ENCODE measurements at regions not wholly inside any gene's neighbourhood (a gene's known extent, or its start where the extent isn't known, plus 50 kb on each side); places are given as distances from the start of the nearest gene placed in this dataset.

DNA sequence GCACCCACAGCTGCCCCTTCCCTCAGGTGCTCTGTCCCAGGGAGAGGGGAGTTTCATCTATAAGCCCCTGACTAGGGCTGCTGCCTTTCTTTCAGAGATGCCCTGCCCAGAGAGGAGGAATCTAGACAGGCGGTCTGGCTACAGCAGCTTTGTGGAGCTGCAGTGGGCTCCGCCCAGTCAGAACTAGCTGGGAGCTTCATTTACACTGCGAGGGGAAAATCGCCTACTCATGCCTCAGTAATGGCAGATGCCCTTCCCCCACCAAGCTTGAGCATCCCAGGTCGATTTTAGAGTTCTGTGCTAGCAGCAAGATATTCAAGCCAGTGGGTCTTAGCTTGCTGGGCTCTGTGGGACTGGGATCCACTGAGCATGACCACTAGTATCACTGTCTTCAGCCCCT, 181.2 kb upstream of the RARB start:
- intact Hi-C loops (cut with micrococcal nuclease) (no loop called here), dilution Hi-C loops (cut with HindIII; ENCODE audit: low sequenced_read_pairs, unreplicated experiment) (no loop called here), in situ Hi-C loops (cut with MboI; ENCODE audit: low sequenced_read_pairs) (no loop called here)
- Histone ChIP-seq H4K5ac (ENCODE audit: low read depth, low read length) (no peak overlapping the region), H3K23ac (ENCODE audit: low read depth, low read length) (no peak overlapping the region), H3K18ac (ENCODE audit: low read depth, low read length) (no peak overlapping the region), H4K91ac (ENCODE audit: insufficient read depth, low read depth, low read length) (no peak overlapping the region), H3K79me1 (ENCODE audit: low read depth in 1 of 2, low read length in 2 of 2) (no peaks in the 10 kb centered on the region), H3K9me1 (ENCODE audit: insufficient read depth, low read length) (no peaks in the 10 kb centered on the region), H3K36me3 (ENCODE audit: control insufficient read depth, insufficient read depth, low read length) (no peaks in the 10 kb centered on the region), H2AFZ (replicated peaks; ENCODE audit: low read length, poor library complexity) (no peak overlapping the region), H2BK5ac (ENCODE audit: low read depth, low read length, poor library complexity, severe bottlenecking) (no peak overlapping the region), H3K9ac (ENCODE audit: low read depth, low read length) (no peak overlapping the region), H3K56ac (ENCODE audit: extremely low read depth, insufficient read depth, low read length) (no peak overlapping the region), H2BK120ac (ENCODE audit: low read depth, low read length) (no peak overlapping the region), H3K27ac (ENCODE audit: insufficient read depth, low read length) (no peak overlapping the region), H2BK20ac (ENCODE audit: low read depth, low read length) (no peak overlapping the region), H3K4ac (ENCODE audit: low read depth, low read length) (no peak overlapping the region), H2AK9ac (replicated peaks; ENCODE audit: low read depth, low read length, poor library complexity) (no peak overlapping the region), H3K4me2 (ENCODE audit: low read depth, low read length) (no peak overlapping the region), H3K9me3 (ENCODE audit: control insufficient read depth, insufficient read depth, low read length) (peaks cover 11% of the 10 kb centered on the region; the same call in 1 of the 2 replicates), H3K27me3 (ENCODE audit: control insufficient read depth, insufficient read depth, low read length) (no peaks in the 10 kb centered on the region), H3K4me1 (ENCODE audit: control insufficient read depth, insufficient read depth, low read length) (no peaks in the 10 kb centered on the region), H2AK5ac (ENCODE audit: low read depth, low read length) (no peak overlapping the region), H2BK15ac (ENCODE audit: low read depth, low read length) (no peak overlapping the region), H4K8ac (ENCODE audit: low read depth in 2 of 2, low read length in 2 of 2) (no peak overlapping the region), H3K4me3 (ENCODE audit: insufficient read depth, low read depth, low read length) (no peak overlapping the region), H4K20me1 (ENCODE audit: insufficient read depth, low read length) (no peaks in the 10 kb centered on the region), H3K14ac (replicated peaks; ENCODE audit: low read depth, low read length) (no peak overlapping the region)
- ChIA-PET POLR2A (ENCODE audit: unreplicated experiment) (no interaction called here), CTCF (no interaction called here)
- ATAC-seq (ENCODE audit: low read depth) (no peak), DNase-seq (no peak)
- TF ChIP-seq CEBPB (IDR thresholded peaks at IDR 0.05; ENCODE audit: low read depth, low read length) (no peak), SMC3 (IDR thresholded peaks at IDR 0.05; ENCODE audit: low read depth, low read length) (no peak), MAZ (IDR thresholded peaks at IDR 0.05; ENCODE audit: borderline replicate concordance, low read depth, low read length) (no peak), ELK1 (IDR thresholded peaks at IDR 0.05; ENCODE audit: borderline replicate concordance, low read depth, low read length) (no peak), RFX5 (IDR thresholded peaks at IDR 0.05; ENCODE audit: low read depth, low read length) (no peak), RAD21 (IDR thresholded peaks at IDR 0.05; ENCODE audit: low read length) (no peak), BHLHE40 (IDR thresholded peaks at IDR 0.05; ENCODE audit: low read depth, low read length) (no peak), NFE2L2 (IDR thresholded peaks at IDR 0.05; ENCODE audit: low read depth, low read length) (no peak), POLR2A (IDR thresholded peaks at IDR 0.05; ENCODE audit: low read depth, low read length) (no peak), MXI1 (IDR thresholded peaks at IDR 0.05; ENCODE audit: borderline replicate concordance, low read depth, low read length) (no peak), MAFK (IDR thresholded peaks at IDR 0.05; ENCODE audit: low read depth, low read length) (no peak), CTCF (conservative IDR thresholded peaks at IDR 0.05; ENCODE audit: low read depth, low read length) (no peak), CHD1 (IDR thresholded peaks at IDR 0.05; ENCODE audit: low read depth, low read length) (no peak), RCOR1 (IDR thresholded peaks at IDR 0.05; ENCODE audit: insufficient replicate concordance, low read length) (no peak), FOS (IDR thresholded peaks at IDR 0.05; ENCODE audit: low read depth, low read length) (no peak)
- TF ChIP-seq, protein P1, sequence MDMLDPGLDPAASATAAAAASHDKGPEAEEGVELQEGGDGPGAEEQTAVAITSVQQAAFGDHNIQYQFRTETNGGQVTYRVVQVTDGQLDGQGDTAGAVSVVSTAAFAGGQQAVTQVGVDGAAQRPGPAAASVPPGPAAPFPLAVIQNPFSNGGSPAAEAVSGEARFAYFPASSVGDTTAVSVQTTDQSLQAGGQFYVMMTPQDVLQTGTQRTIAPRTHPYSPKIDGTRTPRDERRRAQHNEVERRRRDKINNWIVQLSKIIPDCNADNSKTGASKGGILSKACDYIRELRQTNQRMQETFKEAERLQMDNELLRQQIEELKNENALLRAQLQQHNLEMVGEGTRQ (IDR thresholded peaks at IDR 0.05; ENCODE audit: low read depth, low read length), result no peak
- 80% methylated on average over 2 of the region's 5 CpGs; no CpG with 5 or more reads in 1 of the 2 experiments for WGBS, 2 experiments (ENCODE audit: extremely low coverage in 2 of 2, insufficient read length in 1 of 2)
- BruUV-seq (replicated peaks), result no TSS peak
